Fibroblast of lung (primary cell): ENCODE measurements at regions not wholly inside any gene's neighbourhood (a gene's known extent, or its start where the extent isn't known, plus 50 kb on each side); places are given as distances from the start of the nearest gene placed in this dataset.

ENCODE experiments used
- DNase-seq, 2 donors: peaks; one replicate each; pipeline versions ENCODE4 v3.0.0 to v3.0.0-alpha.2; 2010; ENCODE audit warnings: low read depth in 2 of 2
- H2AFZ ChIP-seq: 2 replicates; pipeline ENCODE4 v1.5.1; 2012; ENCODE audit warnings: low read length, control low read depth, inconsistent platforms
- H3K27ac ChIP-seq: 2 replicates; pipeline ENCODE4 v1.5.1; 2011; ENCODE audit warnings: low read length, control low read depth; ENCODE audit not compliant: insufficient read depth
- H3K27me3 ChIP-seq: 2 replicates; pipeline ENCODE4 v1.5.1; 2011; ENCODE audit warnings: mild to moderate bottlenecking, low read length; ENCODE audit not compliant: control insufficient read depth, insufficient read depth
- H3K36me3 ChIP-seq: 2 replicates; pipeline ENCODE4 v1.5.1; 2011; ENCODE audit warnings: low read length; ENCODE audit not compliant: control insufficient read depth, insufficient read depth
- H3K4me1 ChIP-seq: 2 replicates; pipeline ENCODE4 v1.5.1; 2011; ENCODE audit warnings: low read length; ENCODE audit not compliant: control insufficient read depth, insufficient read depth; ENCODE audit errors: extremely low read depth
- H3K4me2 ChIP-seq: 2 replicates; pipeline ENCODE4 v1.5.1; 2011; ENCODE audit warnings: low read length, control low read depth; ENCODE audit not compliant: insufficient read depth; ENCODE audit errors: extremely low read depth
- H3K4me3 ChIP-seq, 4 experiments: fragments of 200-600 bp in 1 of 4; sonication (generic) in 1 of 4; replicated peaks in 1 of 4; 2 replicates each; pipeline ENCODE4 v1.5.1; 2011 to 2016; ENCODE audit warnings: low read length in 4 of 4, low read depth in 3 of 4, mild to moderate bottlenecking in 3 of 4, control low read depth in 2 of 4, inconsistent platforms in 1 of 4, mixed read lengths in 1 of 4; ENCODE audit not compliant: insufficient read depth in 1 of 4; ENCODE audit errors: control extremely low read depth in 1 of 4
- H3K79me2 ChIP-seq: 2 replicates; pipeline ENCODE4 v1.5.1; 2012; ENCODE audit warnings: mild to moderate bottlenecking, low read length, inconsistent platforms; ENCODE audit not compliant: control insufficient read depth, insufficient read depth
- H3K9ac ChIP-seq: 2 replicates; pipeline ENCODE4 v1.5.1; 2011; ENCODE audit warnings: mild to moderate bottlenecking, low read length, control low read depth; ENCODE audit not compliant: insufficient read depth
- H3K9me3 ChIP-seq: 2 replicates; pipeline ENCODE4 v1.5.1; 2012; ENCODE audit warnings: low read depth, low read length; ENCODE audit not compliant: control insufficient read depth, insufficient read depth
- H4K20me1 ChIP-seq: 2 replicates; pipeline ENCODE4 v1.5.1; 2011; ENCODE audit warnings: low read length; ENCODE audit not compliant: control insufficient read depth, insufficient read depth; ENCODE audit errors: extremely low read depth
- EZH2 ChIP-seq: IDR thresholded peaks from 2 replicates; pipeline ENCODE4 v1.5.1; 2012; ENCODE audit warnings: low read length, control low read depth, mild to moderate bottlenecking; ENCODE audit errors: missing control alignments
- TF ChIP-seq, protein P1 (sequence below), 2 donors: IDR thresholded peaks in 1 of 2; conservative IDR thresholded peaks in 1 of 2; 1 replicate in 1 of 2; 2 replicates in 1 of 2; pipeline ENCODE4 v1.5.1; 2011 to 2012; ENCODE audit warnings: low read length in 2 of 2, control low read depth in 1 of 2, inconsistent platforms in 1 of 2, low read depth in 1 of 2, mild to moderate bottlenecking in 1 of 2

DNA sequence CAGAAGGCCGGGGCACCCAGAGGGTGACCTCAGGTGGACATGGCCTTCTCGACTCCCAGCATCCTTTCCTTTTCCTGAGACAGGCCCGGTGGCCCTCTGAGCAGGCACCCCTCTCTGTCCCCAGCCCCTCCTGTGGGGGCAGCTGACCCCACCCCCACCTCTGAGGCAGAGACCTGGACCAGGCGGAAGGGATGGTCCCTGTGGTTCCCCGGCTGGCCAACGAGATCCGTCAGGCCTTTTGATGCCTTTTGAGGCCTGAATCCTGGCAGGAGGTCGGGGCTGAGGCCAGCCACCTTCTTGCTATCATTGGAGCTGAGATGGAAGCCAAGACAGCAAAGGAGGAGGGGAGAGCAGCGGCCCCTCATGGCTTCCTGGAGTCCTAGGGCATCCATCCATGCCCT, 50.2 kb upstream of the ACTRT2 start:
- no peaks in the 10 kb centered on the region for H4K20me1 ChIP-seq
- H2AFZ ChIP-seq, result no peak overlapping the region
- no peak overlapping the region for H3K27ac ChIP-seq
- no peaks in the 10 kb centered on the region for H3K79me2 ChIP-seq
- TF ChIP-seq, protein P1, sequence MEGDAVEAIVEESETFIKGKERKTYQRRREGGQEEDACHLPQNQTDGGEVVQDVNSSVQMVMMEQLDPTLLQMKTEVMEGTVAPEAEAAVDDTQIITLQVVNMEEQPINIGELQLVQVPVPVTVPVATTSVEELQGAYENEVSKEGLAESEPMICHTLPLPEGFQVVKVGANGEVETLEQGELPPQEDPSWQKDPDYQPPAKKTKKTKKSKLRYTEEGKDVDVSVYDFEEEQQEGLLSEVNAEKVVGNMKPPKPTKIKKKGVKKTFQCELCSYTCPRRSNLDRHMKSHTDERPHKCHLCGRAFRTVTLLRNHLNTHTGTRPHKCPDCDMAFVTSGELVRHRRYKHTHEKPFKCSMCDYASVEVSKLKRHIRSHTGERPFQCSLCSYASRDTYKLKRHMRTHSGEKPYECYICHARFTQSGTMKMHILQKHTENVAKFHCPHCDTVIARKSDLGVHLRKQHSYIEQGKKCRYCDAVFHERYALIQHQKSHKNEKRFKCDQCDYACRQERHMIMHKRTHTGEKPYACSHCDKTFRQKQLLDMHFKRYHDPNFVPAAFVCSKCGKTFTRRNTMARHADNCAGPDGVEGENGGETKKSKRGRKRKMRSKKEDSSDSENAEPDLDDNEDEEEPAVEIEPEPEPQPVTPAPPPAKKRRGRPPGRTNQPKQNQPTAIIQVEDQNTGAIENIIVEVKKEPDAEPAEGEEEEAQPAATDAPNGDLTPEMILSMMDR (conservative IDR thresholded peaks at IDR 0.05 in 1 of 2, IDR thresholded peaks at IDR 0.05 in 1 of 2; ENCODE audit: low read depth in 1 of 2, low read length in 2 of 2), result no peak
- TF ChIP-seq EZH2, result no peak
- H3K36me3 ChIP-seq, result no peaks in the 10 kb centered on the region
- no peaks in the 10 kb centered on the region for H3K27me3 ChIP-seq
- no peak overlapping the region for H3K9ac ChIP-seq
- H3K4me3 ChIP-seq, result no peak overlapping the region
- no peak overlapping the region for H3K4me2 ChIP-seq
- H3K4me1 ChIP-seq, result no peaks in the 10 kb centered on the region
- H3K9me3 ChIP-seq, result no peaks in the 10 kb centered on the region
- no peak for DNase-seq
